Pancreas (tissue), 10 donors: ENCODE measurements at regions not wholly inside any gene's neighbourhood (a gene's known extent, or its start where the extent isn't known, plus 50 kb on each side); places are given as distances from the start of the nearest gene placed in this dataset.

ENCODE experiments used
- ATAC-seq, 4 donors: fragments of 200-7000 bp; cut with Tn5 transposase; one replicate each; pipeline versions ENCODE4 v1.8.0 to v1.9.1; 2020; ENCODE audit warnings: mild to moderate bottlenecking in 4 of 4, moderate library complexity in 4 of 4
- DNase-seq, 6 donors: peaks; one replicate each; pipeline ENCODE4 v3.0.0-alpha.2; 2020
- FAIRE-seq: peaks from 2 replicates; lab custom pipeline; 2012; peaks lifted over from hg19 to GRCh38; lab: Jason Lieb, UNC
- H3K27ac ChIP-seq, 4 donors: fragments of 200-600 bp; sonication (generic); 1 replicate in 3 of 4; 2 replicates in 1 of 4; pipeline versions ENCODE4 v1.5.0 to v1.8.0; 2020
- H3K27me3 ChIP-seq, 4 donors: fragments of 200-600 bp; one replicate each; pipeline ENCODE4 v1.8.0; 2021
- H3K36me3 ChIP-seq, 3 donors: fragments of 200-600 bp; sonication (generic) in 1 of 3; one replicate each; pipeline versions ENCODE4 v1.5.0 to v1.8.0; 2020 to 2021
- H3K4me1 ChIP-seq, 3 donors: fragments of 200-600 bp; one replicate each; pipeline ENCODE4 v1.8.0; 2021
- H3K4me3 ChIP-seq, 4 donors: fragments of 200-600 bp; sonication (generic) in 2 of 4; one replicate each; pipeline versions ENCODE4 v1.5.0 to v1.8.0; 2020 to 2021
- H3K9me3 ChIP-seq, 4 donors: fragments of 200-600 bp; one replicate each; pipeline ENCODE4 v1.8.0; 2021
- WGBS, 2 donors: extraction: QIAGEN DNeasy Blood & Tissue Kit; methylation state at CpG; one replicate each; pipeline ENCODE4 v1.1.7; 2013; 5-methylcytosine and 5-hydroxymethylcytosine counted together
- intact Hi-C, 3 donors: fragments of 100-400 bp; cut with DNase I; formaldehyde crosslinking; loops; one replicate each; pipeline versions ENCODE4 v1.11.1 to v1.14.2; 2022
- TF ChIP-seq, protein P1 (sequence below), 4 donors: fragments of 200-600 bp; sonication (generic) in 3 of 4; IDR thresholded peaks; one replicate each; pipeline versions ENCODE4 v1.5.0 to v1.8.0; 2021; ENCODE audit warnings: antibody characterized with exemption in 4 of 4
- donor health status: healthy with polysubstance abuse.
- donor health status: DM: no; HTN: no; CAD: no; lungs with moderate emphysema.
- donor health status: DM: no; HTN: no; CAD: no.
- donor health status: control.
- donor health status: control.
- donor health status: Bipolar disorder and iron deficiency.
- donor health status: DM: yes; HTN: yes; CAD: no.
- donor health status: DM: no; HTN: no; CAD: no.
- donor health status: DM: no; HTN: no; CAD: no.
- donor health status: DM: yes; HTN: yes; CAD: no.

- 90 to 91% methylated on average over 11 of the region's 11 CpGs for WGBS, 2 donors
- TF ChIP-seq, protein P1, sequence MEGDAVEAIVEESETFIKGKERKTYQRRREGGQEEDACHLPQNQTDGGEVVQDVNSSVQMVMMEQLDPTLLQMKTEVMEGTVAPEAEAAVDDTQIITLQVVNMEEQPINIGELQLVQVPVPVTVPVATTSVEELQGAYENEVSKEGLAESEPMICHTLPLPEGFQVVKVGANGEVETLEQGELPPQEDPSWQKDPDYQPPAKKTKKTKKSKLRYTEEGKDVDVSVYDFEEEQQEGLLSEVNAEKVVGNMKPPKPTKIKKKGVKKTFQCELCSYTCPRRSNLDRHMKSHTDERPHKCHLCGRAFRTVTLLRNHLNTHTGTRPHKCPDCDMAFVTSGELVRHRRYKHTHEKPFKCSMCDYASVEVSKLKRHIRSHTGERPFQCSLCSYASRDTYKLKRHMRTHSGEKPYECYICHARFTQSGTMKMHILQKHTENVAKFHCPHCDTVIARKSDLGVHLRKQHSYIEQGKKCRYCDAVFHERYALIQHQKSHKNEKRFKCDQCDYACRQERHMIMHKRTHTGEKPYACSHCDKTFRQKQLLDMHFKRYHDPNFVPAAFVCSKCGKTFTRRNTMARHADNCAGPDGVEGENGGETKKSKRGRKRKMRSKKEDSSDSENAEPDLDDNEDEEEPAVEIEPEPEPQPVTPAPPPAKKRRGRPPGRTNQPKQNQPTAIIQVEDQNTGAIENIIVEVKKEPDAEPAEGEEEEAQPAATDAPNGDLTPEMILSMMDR (IDR thresholded peaks at IDR 0.05), result no peak
- intact Hi-C loops, result no loop called here
- no peaks in the 10 kb centered on the region for H3K27me3 ChIP-seq
- H3K4me1 ChIP-seq, result no peaks in the 10 kb centered on the region
- ATAC-seq (no peak), DNase-seq (no peak), FAIRE-seq (no peak)
- H3K4me3 ChIP-seq, result no peak overlapping the region
- no peaks in the 10 kb centered on the region for H3K36me3 ChIP-seq
- no peak overlapping the region for H3K27ac ChIP-seq
- no peaks in the 10 kb centered on the region for H3K9me3 ChIP-seq
Measured at GRCh38 chr5:66337626-66338226, 193.6 kb downstream of the SREK1 start.

DNA sequence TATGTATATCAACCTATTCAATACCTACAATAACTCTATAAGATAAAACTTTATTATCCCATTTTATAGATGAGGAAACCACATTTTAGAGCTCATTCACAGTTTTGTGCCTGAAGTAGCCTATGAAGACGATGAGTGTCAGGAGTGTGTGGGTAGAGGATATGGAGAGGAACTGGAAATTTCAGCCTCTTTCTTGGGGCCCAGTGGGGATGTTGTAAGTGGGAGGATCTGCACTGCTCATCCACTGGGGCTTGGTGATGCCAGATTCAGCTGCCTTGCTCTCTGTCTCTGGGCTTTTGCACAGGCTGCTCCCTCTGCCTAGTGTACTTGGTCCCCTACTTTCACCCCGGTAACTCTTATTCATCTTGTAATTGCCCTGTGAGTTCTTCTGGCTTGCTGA is 194.7 kb downstream of the SREK1 start:
- Histone ChIP-seq H3K4me3 (no peak overlapping the region), H3K27ac (no peak overlapping the region), H3K36me3 (no peaks in the 10 kb centered on the region), H3K27me3 (no peaks in the 10 kb centered on the region), H3K4me1 (peaks cover 6 to 10% (median 7%) of the 10 kb centered on the region in 3 donors), H3K9me3 (no peaks in the 10 kb centered on the region)
- DNase-seq, result no peak
- 66 to 88% methylated on average over 2 of the region's 2 CpGs for WGBS, 2 donors
- no peak for FAIRE-seq
- TF ChIP-seq, protein P1 (IDR thresholded peaks at IDR 0.05), result no peak
- no peak for ATAC-seq
- intact Hi-C loops, result no loop called here

GRCh38 chr5:66339896-66340295 is 195.8 kb downstream of the SREK1 start:
- 80 to 84% methylated on average over 1 of the region's 1 CpG for WGBS, 2 donors
- ATAC-seq, result no peak

DNA sequence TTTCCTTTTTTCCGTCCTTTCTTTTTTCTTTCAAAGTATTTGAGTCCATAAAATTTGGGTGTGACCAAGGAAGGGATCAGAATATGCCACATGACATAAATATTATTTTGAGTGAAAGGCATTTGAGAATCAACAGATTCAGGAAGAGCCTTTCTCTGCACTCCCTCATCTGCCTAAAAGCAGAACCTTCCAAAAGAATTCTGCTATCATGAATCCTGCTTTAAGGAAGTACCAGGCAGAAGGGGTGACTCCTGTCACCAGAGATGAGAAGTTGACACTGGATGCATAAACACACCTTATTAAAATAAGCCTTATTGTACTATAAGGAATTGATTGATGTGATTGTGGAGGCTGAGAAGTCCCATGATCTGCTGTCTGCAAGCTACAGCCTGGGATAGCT is 196.7 kb downstream of the SREK1 start:
- Histone ChIP-seq H3K27ac (no peak overlapping the region), H3K36me3 (no peaks in the 10 kb centered on the region), H3K9me3 (no peaks in the 10 kb centered on the region), H3K4me3 (no peak overlapping the region), H3K4me1 (peaks cover 12 to 23% (median 14%) of the 10 kb centered on the region in 3 donors), H3K27me3 (no peaks in the 10 kb centered on the region)
- TF ChIP-seq, protein P1 (IDR thresholded peaks at IDR 0.05), result no peak
- FAIRE-seq (no peak), DNase-seq (no peak), ATAC-seq (no peak)
- 81 to 86% methylated on average over 1 of the region's 1 CpG for WGBS, 2 donors
- intact Hi-C loops, result no loop called here

More at GRCh38 chr5:66339896-66340295, 195.8 kb downstream of the SREK1 start:
- Histone ChIP-seq H3K9me3 (no peaks in the 10 kb centered on the region), H3K4me3 (no peak overlapping the region), H3K27ac (no peak overlapping the region), H3K4me1 (peaks cover 12 to 18% (median 14%) of the 10 kb centered on the region in 3 donors), H3K36me3 (no peaks in the 10 kb centered on the region), H3K27me3 (no peaks in the 10 kb centered on the region)
- no peak for DNase-seq
- TF ChIP-seq, protein P1 (IDR thresholded peaks at IDR 0.05), result no peak
- FAIRE-seq, result no peak
- intact Hi-C loops, result no loop called here

DNA sequence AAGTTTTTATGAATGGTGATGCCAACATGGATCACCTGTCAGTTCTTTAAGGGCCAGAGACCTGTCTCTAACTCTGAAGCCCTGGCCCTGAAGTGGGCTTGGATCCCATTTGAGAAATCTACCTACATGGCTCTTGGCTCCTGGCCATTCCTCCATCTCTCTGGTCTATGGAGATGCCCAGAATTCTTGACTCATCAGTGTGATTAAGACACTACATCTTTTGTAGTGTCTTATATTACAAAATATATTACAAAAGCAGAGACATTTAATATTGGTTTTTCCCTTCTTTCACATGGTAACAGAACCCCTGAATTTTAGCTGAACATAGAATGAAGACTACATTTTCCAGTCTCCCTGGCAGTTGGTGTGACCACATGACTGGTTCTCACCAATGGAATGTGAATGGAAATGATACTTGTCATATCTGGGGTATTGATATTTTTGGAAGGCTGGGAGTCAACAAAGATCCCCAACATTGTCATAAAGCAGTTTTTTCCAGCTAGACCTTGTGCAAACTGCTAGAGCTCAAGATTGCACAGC is 198.3 kb downstream of the SREK1 start:
- H3K36me3 ChIP-seq, result no peaks in the 10 kb centered on the region
- no peak overlapping the region for H3K4me3 ChIP-seq
- no peaks in the 10 kb centered on the region for H3K27me3 ChIP-seq
- H3K9me3 ChIP-seq, result no peaks in the 10 kb centered on the region
- DNase-seq, result no peak
- TF ChIP-seq, protein P1 (IDR thresholded peaks at IDR 0.05), result no peak
- no peak for FAIRE-seq
- H3K27ac ChIP-seq, result peak overlapping the region in 1 of 4 donors; percentile 0
- no peak for ATAC-seq
- intact Hi-C loops, result no loop called here
- H3K4me1 ChIP-seq, result peaks cover 12 to 23% (median 14%) of the 10 kb centered on the region in 3 donors
